ENCODE measurements at regions not wholly inside any gene's neighbourhood (a gene's known extent, or its start where the extent isn't known, plus 50 kb on each side); places are given as distances from the start of the nearest gene placed in this dataset.

GRCh38 chr4:32334759-32335158, 1614.6 kb downstream of the PCDH7 start:
- FAIRE-seq = no peak
- H3K27me3 ChIP-seq (ENCODE audit: control insufficient read depth, insufficient read depth, low read length) = no peaks in the 10 kb centered on the region
- no peak for DNase-seq
- H3K9me3 ChIP-seq (ENCODE audit: control insufficient read depth in 2 of 3, insufficient read depth in 1 of 3, low read length in 3 of 3) = no peaks in the 10 kb centered on the region
- H3K9ac ChIP-seq (ENCODE audit: low read length in 3 of 3) = no peak overlapping the region
- no peaks in the 10 kb centered on the region for H3K4me1 ChIP-seq (ENCODE audit: control insufficient read depth in 2 of 3, insufficient read depth in 2 of 3, low read depth in 1 of 3, low read length in 3 of 3)
- H3K27ac ChIP-seq (ENCODE audit: low read depth in 2 of 2, low read length in 2 of 2) = no peak overlapping the region
- no peak overlapping the region for H3K4me3 ChIP-seq (ENCODE audit: low read length in 3 of 3)
- no peak for TF ChIP-seq CTCF (IDR thresholded peaks at IDR 0.05; ENCODE audit: borderline replicate concordance, extremely low read depth, insufficient read depth)
- intact Hi-C loops (cut with DNase I) = no loop called here
- H3K36me3 ChIP-seq (ENCODE audit: control insufficient read depth in 2 of 3, insufficient read depth in 3 of 3, low read length in 3 of 3) = no peaks in the 10 kb centered on the region

GRCh38 chr4:32337403-32337802, 1617.2 kb downstream of the PCDH7 start:
- no peak for TF ChIP-seq CTCF (IDR thresholded peaks at IDR 0.05; ENCODE audit: borderline replicate concordance, extremely low read depth, insufficient read depth)
- DNase-seq = no peak
- FAIRE-seq = no peak
- Histone ChIP-seq H3K36me3 (ENCODE audit: control insufficient read depth in 2 of 3, insufficient read depth in 3 of 3, low read length in 3 of 3) (no peaks in the 10 kb centered on the region), H3K4me3 (ENCODE audit: low read length in 3 of 3) (no peak overlapping the region), H3K27me3 (ENCODE audit: control insufficient read depth, insufficient read depth, low read length) (no peaks in the 10 kb centered on the region), H3K9me3 (ENCODE audit: control insufficient read depth in 2 of 3, insufficient read depth in 1 of 3, low read length in 3 of 3) (no peaks in the 10 kb centered on the region), H3K9ac (ENCODE audit: low read length in 3 of 3) (no peak overlapping the region), H3K4me1 (ENCODE audit: control insufficient read depth in 2 of 3, insufficient read depth in 2 of 3, low read depth in 1 of 3, low read length in 3 of 3) (no peaks in the 10 kb centered on the region), H3K27ac (ENCODE audit: low read depth in 2 of 2, low read length in 2 of 2) (no peak overlapping the region)
- intact Hi-C loops (cut with DNase I) = no loop called here

- H3K27me3 ChIP-seq (ENCODE audit: control insufficient read depth, insufficient read depth, low read length) = no peaks in the 10 kb centered on the region
- intact Hi-C loops (cut with DNase I) = no loop called here
- no peaks in the 10 kb centered on the region for H3K9me3 ChIP-seq (ENCODE audit: control insufficient read depth in 2 of 3, insufficient read depth in 1 of 3, low read length in 3 of 3)
- no peak for TF ChIP-seq CTCF (IDR thresholded peaks at IDR 0.05; ENCODE audit: borderline replicate concordance, extremely low read depth, insufficient read depth)
- no peak overlapping the region for H3K27ac ChIP-seq (ENCODE audit: low read depth in 2 of 2, low read length in 2 of 2)
- no peaks in the 10 kb centered on the region for H3K36me3 ChIP-seq (ENCODE audit: control insufficient read depth in 2 of 3, insufficient read depth in 3 of 3, low read length in 3 of 3)
- DNase-seq (no peak), FAIRE-seq (no peak)
- no peak overlapping the region for H3K4me3 ChIP-seq (ENCODE audit: low read length in 3 of 3)
- no peaks in the 10 kb centered on the region for H3K4me1 ChIP-seq (ENCODE audit: control insufficient read depth in 2 of 3, insufficient read depth in 2 of 3, low read depth in 1 of 3, low read length in 3 of 3)
- no peak overlapping the region for H3K9ac ChIP-seq (ENCODE audit: low read length in 3 of 3)
Measured at GRCh38 chr4:32340591-32340990, 1620.4 kb downstream of the PCDH7 start.

GRCh38 chr4:32341342-32341741, 1621.2 kb downstream of the PCDH7 start:
- DNase-seq = no peak
- intact Hi-C loops (cut with DNase I) = no loop called here

More at GRCh38 chr4:32341342-32341741, 1621.2 kb downstream of the PCDH7 start:
- FAIRE-seq = no peak
- H3K4me1 ChIP-seq (ENCODE audit: control insufficient read depth in 2 of 3, insufficient read depth in 2 of 3, low read depth in 1 of 3, low read length in 3 of 3) = no peaks in the 10 kb centered on the region
- H3K27ac ChIP-seq (ENCODE audit: low read depth in 2 of 2, low read length in 2 of 2) = no peak overlapping the region
- H3K9me3 ChIP-seq (ENCODE audit: control insufficient read depth in 2 of 3, insufficient read depth in 1 of 3, low read length in 3 of 3) = peaks cover 0 to 2% (median 0%) of the 10 kb centered on the region in 3 donors
- H3K9ac ChIP-seq (ENCODE audit: low read length in 3 of 3) = no peak overlapping the region
- H3K36me3 ChIP-seq (ENCODE audit: control insufficient read depth in 2 of 3, insufficient read depth in 3 of 3, low read length in 3 of 3) = no peaks in the 10 kb centered on the region
- no peaks in the 10 kb centered on the region for H3K27me3 ChIP-seq (ENCODE audit: control insufficient read depth, insufficient read depth, low read length)
- no peak overlapping the region for H3K4me3 ChIP-seq (ENCODE audit: low read length in 3 of 3)
- no peak for TF ChIP-seq CTCF (IDR thresholded peaks at IDR 0.05; ENCODE audit: borderline replicate concordance, extremely low read depth, insufficient read depth)

All from kidney (tissue), 13 donors.